ENCODE measurements at regions not wholly inside any gene's neighbourhood (a gene's known extent, or its start where the extent isn't known, plus 50 kb on each side); places are given as distances from the start of the nearest gene placed in this dataset.

GRCh38 chr12:93102744-93103143, 173.6 kb upstream of the EEA1 start:
- TF ChIP-seq CTCF (conservative IDR thresholded peaks at IDR 0.05; ENCODE audit: low read depth in 2 of 2) (no peak), EZH2 (IDR thresholded peaks at IDR 0.05; ENCODE audit: low read depth, unreplicated experiment) (no peak), POLR2AphosphoS5 (IDR thresholded peaks at IDR 0.05; ENCODE audit: low read depth) (no peak), EZH2phosphoT487 (IDR thresholded peaks at IDR 0.05; ENCODE audit: unreplicated experiment) (no peak), STAT1 (IDR thresholded peaks at IDR 0.05; ENCODE audit: unreplicated experiment) (no peak), JUNB (IDR thresholded peaks at IDR 0.05; ENCODE audit: unreplicated experiment) (no peak), CREB1 (CRISPR knock-in tag; IDR thresholded peaks at IDR 0.05; ENCODE audit: low read depth) (no peak)
- TF ChIP-seq, protein P1, sequence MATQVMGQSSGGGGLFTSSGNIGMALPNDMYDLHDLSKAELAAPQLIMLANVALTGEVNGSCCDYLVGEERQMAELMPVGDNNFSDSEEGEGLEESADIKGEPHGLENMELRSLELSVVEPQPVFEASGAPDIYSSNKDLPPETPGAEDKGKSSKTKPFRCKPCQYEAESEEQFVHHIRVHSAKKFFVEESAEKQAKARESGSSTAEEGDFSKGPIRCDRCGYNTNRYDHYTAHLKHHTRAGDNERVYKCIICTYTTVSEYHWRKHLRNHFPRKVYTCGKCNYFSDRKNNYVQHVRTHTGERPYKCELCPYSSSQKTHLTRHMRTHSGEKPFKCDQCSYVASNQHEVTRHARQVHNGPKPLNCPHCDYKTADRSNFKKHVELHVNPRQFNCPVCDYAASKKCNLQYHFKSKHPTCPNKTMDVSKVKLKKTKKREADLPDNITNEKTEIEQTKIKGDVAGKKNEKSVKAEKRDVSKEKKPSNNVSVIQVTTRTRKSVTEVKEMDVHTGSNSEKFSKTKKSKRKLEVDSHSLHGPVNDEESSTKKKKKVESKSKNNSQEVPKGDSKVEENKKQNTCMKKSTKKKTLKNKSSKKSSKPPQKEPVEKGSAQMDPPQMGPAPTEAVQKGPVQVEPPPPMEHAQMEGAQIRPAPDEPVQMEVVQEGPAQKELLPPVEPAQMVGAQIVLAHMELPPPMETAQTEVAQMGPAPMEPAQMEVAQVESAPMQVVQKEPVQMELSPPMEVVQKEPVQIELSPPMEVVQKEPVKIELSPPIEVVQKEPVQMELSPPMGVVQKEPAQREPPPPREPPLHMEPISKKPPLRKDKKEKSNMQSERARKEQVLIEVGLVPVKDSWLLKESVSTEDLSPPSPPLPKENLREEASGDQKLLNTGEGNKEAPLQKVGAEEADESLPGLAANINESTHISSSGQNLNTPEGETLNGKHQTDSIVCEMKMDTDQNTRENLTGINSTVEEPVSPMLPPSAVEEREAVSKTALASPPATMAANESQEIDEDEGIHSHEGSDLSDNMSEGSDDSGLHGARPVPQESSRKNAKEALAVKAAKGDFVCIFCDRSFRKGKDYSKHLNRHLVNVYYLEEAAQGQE (IDR thresholded peaks at IDR 0.05; ENCODE audit: unreplicated experiment), result no peak
- TF ChIP-seq, protein P2, sequence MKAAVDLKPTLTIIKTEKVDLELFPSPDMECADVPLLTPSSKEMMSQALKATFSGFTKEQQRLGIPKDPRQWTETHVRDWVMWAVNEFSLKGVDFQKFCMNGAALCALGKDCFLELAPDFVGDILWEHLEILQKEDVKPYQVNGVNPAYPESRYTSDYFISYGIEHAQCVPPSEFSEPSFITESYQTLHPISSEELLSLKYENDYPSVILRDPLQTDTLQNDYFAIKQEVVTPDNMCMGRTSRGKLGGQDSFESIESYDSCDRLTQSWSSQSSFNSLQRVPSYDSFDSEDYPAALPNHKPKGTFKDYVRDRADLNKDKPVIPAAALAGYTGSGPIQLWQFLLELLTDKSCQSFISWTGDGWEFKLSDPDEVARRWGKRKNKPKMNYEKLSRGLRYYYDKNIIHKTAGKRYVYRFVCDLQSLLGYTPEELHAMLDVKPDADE (IDR thresholded peaks at IDR 0.05), result no peak
